M059J (cell line): ENCODE measurements at regions not wholly inside any gene's neighbourhood (a gene's known extent, or its start where the extent isn't known, plus 50 kb on each side); places are given as distances from the start of the nearest gene placed in this dataset.
A peak's percentile ranks its signal among the peaks of the same experiment; 100 is the strongest.

Source experiments
- DNase-seq: peaks from one replicate; pipeline ENCODE4 v3.0.0-alpha.2; 2012; ENCODE audit warnings: low read depth

DNA sequence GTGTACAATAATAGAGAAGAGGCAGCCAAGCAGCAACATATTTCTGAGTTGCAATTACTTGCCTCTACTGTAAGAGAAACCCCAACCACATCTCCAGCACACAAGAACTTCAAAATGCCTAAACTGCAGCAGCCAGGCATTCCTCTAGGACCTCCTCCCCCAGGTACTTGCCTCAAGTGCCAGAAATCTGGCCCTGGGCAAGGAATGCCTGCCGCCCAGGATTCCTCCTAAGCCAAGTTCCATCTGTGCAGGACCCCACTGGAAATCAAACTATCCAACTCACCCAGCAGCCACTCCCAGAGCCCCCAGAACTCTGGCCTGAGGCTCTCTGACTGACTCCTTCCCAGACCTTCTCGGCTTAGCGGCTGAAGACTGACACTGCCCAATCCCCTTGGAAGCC lies 336.8 kb upstream of the RGMB start:
- DNase-seq: no peak

DNA sequence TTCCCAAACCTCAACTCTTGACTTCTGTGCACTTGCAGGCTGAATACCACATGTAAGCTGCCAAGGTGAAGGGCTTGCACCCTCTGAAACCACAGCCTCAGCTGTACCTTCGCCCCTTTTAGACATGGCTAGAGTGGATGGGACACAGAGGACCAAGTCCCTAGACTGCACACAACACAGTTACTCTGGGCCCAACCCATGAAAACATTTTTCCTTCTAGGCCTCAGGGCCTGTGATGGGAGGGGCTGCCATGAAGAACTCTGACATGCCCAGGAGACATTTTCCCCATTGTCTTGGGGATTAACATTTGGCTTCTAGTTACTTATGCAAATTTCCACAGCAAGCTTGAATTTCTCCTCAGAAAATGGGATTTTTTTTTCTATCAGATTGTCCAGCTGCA lies 331.0 kb upstream of the RGMB start:
- no peak for DNase-seq

DNA sequence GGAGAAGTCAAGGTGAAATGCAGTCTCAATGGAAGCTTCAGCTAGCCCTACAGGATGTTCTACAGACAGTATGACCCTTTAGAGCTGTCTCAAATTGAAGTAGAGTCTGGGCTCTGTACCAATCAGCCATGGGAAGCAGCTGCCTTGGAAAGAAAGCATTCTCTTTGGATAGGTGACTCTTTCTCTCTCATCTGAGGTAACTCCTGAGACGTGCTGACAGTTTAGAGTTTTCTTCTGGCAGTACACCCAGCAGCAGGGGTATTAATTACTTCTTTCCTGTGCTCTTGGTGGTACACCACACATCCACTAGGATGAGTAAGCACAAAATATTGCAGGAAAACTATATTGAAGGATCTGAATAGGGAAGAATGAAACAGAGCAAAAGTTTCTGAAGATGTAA lies 329.6 kb upstream of the RGMB start:
- DNase-seq: peak; percentile 55

DNA sequence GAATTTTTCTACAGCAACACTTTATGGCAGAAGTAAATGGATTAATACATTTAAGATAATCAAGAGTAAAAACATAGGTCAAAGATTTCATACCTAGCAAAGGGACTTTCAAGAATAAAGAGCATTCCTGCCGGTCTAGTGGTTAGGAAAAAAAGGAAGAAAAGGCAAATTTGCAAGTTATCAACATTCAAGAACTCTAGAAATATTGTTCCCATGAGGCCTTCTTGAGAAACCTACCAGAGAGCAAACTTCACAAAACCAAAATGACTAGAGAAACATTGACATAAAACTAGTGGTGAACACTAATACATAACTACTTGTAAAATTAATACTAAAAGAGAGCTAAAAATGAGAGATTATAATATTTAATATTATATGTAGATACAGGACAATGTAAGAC lies 320.2 kb upstream of the RGMB start:
- no peak for DNase-seq

DNA sequence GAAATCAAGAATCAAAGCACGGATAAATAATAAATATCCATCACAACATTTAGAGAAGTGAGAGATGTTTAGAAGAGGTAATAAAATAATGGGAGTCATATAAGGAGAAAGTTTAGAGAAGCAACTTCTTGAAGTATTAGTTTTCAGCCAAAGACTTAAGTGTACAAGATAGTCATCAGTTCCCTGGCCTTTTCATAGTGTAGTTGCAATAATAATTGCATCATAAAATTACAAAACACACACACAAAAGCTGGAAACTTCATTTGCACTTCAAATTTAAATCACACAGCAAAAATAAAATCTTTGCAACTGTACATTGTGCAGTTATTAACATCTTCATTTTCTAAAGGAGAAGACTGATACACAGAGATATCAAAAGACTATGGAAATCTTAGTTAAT lies 319.1 kb upstream of the RGMB start:
- no peak for DNase-seq

DNA sequence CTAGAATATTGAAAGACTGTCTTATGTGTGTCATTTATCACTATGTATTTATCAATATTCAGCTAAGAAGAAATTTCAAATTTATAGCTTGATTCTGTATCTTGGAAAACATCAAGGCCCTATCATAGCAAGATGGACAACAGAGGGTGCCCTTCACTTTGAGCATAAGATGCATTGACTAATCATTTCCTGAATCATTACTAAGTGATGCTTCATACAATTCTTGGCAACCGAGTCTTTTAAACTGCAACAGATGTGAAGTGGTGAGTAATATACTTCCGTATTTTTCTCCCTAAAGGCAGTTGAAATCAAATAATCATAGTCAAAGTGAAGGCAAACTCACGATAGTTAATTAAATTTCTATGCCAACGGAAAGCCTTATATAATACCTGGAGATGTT lies 318.6 kb upstream of the RGMB start:
- peak; percentile 94 for DNase-seq

DNA sequence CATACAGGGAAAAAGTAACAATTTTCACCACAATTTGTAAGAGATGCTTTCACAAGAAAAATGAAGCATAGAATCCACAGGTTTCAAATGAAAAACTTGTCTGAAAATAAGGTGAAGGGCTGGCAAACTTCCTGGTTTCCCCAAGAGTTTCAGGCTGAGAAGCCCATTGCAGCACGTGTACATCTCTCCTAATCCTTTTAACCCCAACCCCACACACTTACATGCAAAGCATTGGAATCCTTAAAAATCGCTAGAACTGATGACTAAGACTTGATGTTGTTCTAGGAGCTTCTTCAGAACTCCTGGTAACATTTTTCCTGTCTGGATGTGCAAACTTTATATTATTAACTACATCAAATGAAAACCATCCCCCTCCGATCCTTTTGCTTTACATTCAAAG lies 317.8 kb upstream of the RGMB start:
- peak; percentile 75 for DNase-seq

DNA sequence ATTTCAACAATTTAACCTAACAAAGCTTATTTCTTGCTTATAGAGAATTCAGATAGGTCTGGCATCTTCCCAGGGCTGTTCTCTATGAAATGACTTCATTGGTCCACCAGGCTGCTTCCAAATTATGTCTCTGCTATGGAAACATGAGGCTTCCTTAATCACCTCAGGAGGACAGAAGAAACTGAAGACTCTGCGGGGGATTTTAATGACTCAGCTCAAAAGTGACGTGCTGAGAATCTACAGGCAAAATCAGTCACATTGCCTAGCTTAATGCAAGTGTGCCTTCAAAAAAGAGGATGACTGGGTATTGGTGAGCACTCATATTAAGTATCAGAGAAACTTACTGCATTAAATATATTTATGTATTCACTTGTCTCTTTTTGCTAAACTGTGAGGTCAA lies 315.5 kb upstream of the RGMB start:
- DNase-seq: peak; percentile 91

DNA sequence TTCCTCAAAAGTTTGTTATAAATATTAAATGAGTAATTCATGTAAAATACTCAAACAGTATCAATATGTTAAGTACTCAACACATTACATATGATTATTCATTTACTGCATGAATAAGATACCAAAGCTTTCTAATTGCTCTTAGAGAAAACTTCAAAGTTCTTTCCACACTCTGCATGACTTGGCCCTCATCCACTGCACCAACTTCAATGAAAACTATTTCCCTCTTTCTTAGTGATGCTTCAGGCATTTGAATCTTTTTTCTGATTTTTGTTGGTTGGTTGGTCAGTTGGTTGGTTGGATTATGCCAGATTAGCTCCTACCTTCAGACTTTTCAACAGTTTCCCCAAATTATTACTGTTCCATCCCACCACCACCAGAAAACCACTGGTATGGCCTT lies 314.7 kb upstream of the RGMB start:
- DNase-seq: no peak

DNA sequence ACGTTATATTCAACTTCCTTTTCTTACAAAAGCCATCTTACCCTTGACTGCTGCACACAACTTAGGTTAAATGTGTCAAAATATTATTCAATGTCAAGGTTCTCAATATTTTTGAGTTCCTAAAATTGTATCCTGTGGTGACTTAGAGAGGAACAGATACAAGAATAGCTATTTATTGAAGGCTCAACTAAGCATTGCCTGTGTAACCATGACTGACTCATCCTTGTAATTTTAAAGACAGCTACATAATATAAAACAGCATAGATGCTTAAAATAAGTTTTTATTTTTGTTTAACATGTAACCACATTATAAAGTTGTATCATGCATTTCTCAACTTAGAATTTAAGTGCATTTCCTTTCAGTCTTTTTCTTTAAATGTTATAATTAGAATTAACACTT lies 312.9 kb upstream of the RGMB start:
- no peak for DNase-seq

DNA sequence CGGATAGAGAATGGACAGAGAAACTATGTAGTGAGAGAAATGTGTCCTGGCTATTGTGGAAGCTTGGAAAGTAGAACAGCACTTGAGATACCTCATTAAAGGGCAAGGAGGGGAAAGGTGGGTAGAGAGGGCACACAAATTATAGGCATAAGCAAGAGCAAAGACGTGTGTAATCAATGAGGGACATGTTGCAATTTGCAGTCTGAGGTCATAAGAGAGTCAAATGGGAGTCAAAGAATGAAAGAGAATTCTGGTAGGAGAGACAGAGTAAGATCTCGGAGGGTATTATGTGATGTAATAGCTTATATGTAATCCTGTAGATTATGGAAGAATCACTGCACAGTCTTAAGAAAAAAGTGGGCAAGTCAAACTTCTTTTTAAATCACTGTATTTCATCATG lies 312.0 kb upstream of the RGMB start:
- no peak for DNase-seq

DNA sequence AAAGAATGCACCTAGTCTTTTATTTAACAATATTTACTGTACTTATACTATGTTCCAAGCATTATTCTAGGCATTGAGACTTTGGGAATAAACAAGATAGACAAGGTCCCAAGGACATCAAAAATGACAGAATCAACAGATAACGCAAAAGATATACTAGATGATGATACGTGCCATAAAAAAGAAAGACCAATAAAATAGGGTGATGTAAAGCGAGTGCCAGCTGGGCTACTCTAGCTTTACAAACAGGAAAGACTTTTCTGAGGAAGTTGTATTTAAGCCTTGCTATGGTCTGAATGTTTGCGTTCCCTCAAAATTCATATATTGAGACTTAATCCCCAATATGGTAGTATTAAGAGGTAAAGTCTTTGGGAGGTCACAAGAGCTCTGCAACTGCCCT lies 310.2 kb upstream of the RGMB start:
- no peak for DNase-seq

DNA sequence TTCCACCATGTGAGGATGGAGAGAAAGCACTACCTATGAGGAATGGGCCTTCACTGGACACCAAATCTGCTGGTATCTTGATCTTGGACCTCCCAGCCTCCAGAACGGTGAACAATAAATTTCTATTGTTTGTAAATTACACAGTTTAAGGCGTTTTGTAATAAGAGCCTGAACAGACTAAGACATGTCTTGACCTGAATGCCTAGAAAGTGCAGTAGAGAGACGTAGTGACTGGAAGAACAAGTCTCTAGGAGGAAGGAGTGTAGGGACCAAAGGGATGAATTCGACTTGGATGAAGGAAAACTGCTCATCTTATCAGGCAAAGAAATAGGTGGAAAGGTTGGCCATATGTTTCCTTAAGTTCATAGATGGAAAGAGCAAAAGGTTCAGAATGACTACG lies 309.8 kb upstream of the RGMB start:
- no peak for DNase-seq

DNA sequence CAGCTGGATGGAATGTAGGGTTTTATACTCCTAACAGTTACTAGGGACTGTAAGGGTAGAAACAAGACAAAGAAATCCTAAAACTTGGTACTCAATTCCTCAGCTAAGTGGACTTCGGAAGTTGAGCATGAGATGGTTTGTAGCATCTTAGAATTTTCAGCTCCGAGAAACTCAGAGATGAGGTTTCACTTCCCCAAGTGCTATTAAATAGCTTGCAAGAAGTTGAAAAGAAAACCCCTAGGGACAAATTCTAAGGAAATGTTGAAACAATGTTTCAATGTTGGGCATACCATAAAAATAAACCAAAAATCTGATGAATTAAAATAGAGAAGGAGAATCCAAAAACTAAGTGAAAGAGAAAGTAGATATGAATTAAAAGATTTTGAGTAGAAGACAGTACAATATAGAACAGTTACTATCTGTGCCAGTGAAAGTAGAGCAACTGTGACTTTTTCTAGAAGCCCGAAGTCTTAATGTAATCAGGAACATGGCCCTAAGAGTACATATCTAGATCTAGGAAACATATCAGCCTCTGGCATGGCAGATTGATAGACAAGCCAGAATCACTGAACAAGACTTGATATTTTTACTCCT lies 308.6 kb upstream of the RGMB start:
- DNase-seq: no peak

DNA sequence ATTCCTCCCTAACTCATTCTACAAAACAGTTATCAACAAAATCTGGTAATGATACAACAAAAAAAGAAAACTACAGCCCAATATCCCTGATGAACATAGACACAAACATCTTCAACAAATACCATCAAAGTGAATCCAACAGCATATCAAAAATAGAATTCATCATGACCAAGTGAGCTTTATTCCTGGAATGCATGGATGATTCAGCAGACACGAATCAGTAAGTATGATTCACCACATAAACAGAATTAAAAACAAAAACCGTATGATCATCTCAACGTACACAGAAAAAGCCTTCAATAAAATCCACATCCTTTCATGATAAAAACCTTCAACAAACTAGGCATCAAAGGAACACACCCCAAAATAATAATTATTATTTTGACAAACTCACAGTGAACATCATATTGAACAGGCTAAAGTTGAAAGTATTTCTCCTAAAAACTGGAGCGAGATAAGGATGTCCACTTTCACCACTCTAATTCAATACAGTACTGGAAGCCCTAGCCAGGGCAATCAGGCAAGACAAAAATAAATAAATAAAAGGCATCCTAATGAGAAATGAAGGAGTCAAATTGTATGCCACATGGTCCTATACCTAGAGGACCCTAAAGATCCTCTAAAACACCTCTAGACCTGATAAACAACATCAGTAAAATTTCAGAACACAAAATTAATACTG lies 305.1 kb upstream of the RGMB start:
- DNase-seq: peak; percentile 88

DNA sequence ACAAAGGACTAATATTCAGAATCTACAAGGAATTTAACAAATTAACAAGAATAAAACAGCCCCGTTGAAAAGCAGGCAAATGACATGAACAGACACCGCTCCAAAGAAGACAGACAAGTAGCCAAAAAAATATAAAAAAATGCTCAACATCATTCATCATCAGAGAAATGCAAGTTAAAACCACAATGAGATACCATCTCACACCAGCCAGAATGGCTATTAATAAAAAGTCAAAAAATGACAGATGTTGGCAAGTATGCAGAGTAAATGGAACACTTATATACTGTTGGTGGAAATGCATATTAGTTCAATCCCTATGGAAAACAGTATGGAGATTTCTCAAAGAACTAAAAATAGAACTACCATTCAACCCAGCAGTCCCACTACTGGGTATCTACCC lies 302.7 kb upstream of the RGMB start:
- DNase-seq: peak; percentile 43

DNA sequence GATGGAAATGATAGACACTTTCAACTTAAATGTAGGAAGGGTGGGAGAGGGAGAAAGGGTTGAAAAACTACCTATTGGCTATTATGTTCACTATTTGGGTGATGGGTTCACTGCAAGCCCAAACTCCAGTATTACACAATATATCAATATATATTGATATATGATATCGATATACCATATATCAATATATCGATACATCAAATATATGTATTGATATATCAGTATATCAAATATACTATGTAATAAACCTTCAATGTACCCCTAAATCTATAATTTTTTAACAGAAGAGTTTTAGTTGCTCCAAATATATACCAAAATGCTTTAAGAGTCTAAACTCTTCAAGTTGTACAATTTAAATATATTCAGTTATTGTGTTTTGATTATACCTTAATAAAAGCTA lies 302.0 kb upstream of the RGMB start:
- DNase-seq: no peak

DNA sequence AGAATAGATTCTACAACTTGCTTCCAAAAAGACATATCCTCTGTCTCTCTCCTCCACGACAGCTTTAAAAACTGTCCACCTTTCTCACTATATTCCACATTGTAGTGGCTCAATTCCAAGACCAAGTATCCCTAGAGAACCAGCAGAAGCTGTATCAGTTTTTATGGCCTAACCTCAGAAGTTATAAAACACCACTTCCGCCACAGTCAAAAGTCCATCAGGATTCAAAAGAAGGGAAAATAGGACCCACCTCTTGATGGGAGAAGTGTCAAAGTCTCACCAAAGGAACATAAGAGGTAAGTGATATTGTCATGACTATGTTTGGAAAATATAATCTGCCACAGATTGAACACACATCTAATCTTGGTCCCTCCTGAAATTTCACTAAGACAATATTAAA lies 299.2 kb upstream of the RGMB start:
- no peak for DNase-seq

DNA sequence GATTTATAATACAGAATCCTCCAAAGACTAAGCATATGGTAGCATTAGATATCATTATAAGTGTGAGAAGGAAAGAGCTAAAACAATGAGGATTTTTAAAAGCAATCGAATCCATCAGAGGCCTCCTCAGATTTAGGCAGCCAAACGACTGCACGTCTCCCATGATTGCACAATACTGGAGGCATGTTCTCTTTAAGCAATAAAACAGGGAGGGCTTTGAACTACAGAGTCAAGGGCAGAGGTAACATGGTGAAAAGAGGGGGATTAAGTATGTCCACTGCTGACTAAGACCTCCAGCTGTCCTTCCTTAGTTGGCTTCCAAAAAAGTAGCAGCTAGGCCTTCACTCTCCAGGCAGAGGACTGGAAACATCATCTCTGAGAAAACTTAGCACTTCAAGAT lies 298.7 kb upstream of the RGMB start:
- no peak for DNase-seq

DNA sequence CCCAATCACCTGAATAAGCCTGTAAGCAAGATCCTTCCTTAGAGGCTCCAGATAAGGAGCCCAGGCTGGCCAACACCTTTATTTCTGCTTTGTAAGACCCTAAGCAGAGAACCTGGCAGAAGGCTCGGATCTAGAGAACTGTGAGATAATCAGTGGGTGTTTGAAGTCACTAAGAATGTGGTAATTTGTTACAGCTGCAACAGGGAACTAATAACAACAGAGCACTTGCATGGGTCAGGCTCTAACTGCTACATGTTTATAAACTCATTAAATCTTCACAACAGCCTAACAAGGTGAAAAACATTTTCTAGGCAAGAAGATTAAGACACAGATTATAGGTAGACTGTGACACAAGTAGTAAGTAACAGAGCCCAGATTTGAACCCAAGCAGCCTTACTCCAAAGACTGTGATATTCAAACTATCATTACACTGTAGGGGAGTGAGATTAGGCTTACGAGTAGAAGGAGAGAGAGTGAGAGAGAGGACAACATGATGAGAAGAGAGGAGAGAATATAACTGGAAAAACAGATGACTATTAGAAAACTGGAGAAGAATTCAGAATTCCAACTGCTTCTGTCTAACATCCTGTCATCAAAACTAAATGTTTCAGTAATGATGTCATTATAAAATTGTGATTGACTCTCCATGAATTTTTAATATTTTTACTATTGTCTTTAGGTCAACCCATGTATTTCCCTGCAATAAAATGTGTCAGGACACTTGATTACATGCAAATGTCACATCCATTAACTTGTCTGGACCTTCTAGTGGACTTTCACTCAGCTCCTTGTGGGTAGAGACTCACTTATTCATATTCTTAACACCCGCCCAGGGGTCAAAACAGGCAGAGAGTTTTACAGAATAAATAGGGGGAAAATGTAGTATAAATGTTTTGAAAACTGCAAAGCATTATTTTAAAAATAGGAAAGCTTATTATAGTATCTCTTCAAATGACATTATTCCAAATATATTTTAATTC lies 290.9 kb upstream of the RGMB start:
- DNase-seq: no peak

DNA sequence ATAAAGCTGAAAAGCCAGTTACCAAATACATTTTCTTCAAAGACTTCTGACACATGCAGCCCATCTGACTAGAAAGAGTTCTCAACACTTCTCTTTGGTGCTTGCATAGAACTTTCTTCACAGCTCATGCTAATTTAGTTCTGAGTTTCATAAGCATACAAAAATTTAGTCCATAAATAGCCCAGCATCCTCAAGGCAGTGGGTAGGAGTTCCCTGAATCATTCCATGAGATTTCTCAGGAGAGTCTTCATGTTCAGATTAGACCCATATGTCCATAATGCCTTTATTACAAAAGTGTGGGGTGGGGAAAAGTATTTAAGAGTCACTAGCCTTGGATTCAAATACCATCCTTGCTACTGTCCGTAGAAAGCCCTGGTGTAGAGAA lies 290.2 kb upstream of the RGMB start:
- DNase-seq: no peak

DNA sequence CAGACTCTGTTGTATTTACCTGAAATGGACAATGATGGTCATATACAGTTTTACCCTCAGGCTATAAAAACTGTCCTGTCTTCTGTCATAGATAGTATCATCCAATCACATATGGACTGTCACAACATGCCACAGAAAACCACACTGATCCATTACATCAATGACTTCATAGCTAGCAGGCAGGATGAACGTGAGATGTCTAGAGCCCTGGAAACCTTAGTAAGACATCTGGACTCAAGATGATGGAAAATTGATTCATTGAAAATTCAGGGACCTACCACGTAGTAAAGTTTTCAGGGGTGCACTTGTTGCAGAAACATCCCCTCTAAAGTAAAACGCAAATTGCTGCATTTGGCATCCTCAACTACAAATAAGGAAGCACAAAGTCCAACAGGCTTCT lies 284.4 kb upstream of the RGMB start:
- DNase-seq: no peak

DNA sequence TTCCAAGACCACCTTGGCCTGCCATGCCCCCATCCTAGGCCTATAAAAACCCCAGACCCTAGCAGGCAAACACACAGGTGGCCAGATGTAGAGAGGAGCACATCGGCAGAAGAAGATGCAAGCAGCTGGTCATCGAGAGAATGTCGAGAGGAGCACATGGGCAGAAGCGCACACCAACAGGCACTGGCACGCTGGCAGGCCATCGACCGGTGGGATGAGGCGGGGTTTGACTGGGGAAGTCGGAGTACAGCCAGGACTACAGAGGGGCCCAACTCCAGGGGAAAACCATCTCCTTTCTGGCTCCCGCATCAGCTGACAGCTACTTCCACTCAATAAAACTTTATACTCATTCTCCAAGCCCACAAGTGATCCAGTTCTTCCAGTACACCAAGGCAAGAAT lies 283.1 kb upstream of the RGMB start:
- DNase-seq: no peak
